Mononuclear cell (primary cell): ENCODE measurements at regions not wholly inside any gene's neighbourhood (a gene's known extent, or its start where the extent isn't known, plus 50 kb on each side); places are given as distances from the start of the nearest gene placed in this dataset.

Source experiments
- H3K27me3 ChIP-seq: 2 replicates; pipeline ENCODE4 v1.6.0; 2011; ENCODE audit warnings: low read length, control low read depth; ENCODE audit not compliant: insufficient read depth
- H3K4me1 ChIP-seq: 2 replicates; pipeline ENCODE4 v1.5.1; 2011; ENCODE audit warnings: mild to moderate bottlenecking, low read length, control low read depth; ENCODE audit not compliant: insufficient read depth
- H3K4me3 ChIP-seq: 2 replicates; pipeline ENCODE4 v1.5.1; 2011; ENCODE audit warnings: mild to moderate bottlenecking, low read length, moderate library complexity
- H3K9me3 ChIP-seq: 2 replicates; pipeline ENCODE4 v1.5.1; 2011; ENCODE audit warnings: low read depth, mild to moderate bottlenecking, control low read depth, low read length

GRCh38 chr18:10059610-10060468, 146.0 kb downstream of the VAPA start:
- H3K27me3 ChIP-seq, result no peaks in the 10 kb centered on the region
- no peak overlapping the region for H3K4me3 ChIP-seq
- H3K4me1 ChIP-seq, result peaks cover 59% of the 10 kb centered on the region
- H3K9me3 ChIP-seq, result no peaks in the 10 kb centered on the region

GRCh38 chr18:10060469-10060782, 146.6 kb downstream of the VAPA start:
- Histone ChIP-seq H3K9me3 (no peaks in the 10 kb centered on the region), H3K4me1 (peaks cover 53% of the 10 kb centered on the region), H3K4me3 (no peak overlapping the region), H3K27me3 (no peaks in the 10 kb centered on the region)

- Histone ChIP-seq H3K27me3 (no peaks in the 10 kb centered on the region), H3K4me3 (no peak overlapping the region), H3K9me3 (no peaks in the 10 kb centered on the region), H3K4me1 (peaks cover 49% of the 10 kb centered on the region)
Observed at GRCh38 chr18:10060841-10061240, 147.0 kb downstream of the VAPA start.

GRCh38 chr18:10061566-10062140, 147.8 kb downstream of the VAPA start:
- Histone ChIP-seq H3K9me3 (no peaks in the 10 kb centered on the region), H3K4me1 (peaks cover 41% of the 10 kb centered on the region), H3K4me3 (no peak overlapping the region), H3K27me3 (no peaks in the 10 kb centered on the region)

GRCh38 chr18:10062302-10063300, 148.8 kb downstream of the VAPA start:
- no peaks in the 10 kb centered on the region for H3K9me3 ChIP-seq
- H3K4me3 ChIP-seq, result no peak overlapping the region
- H3K4me1 ChIP-seq, result peaks cover 31% of the 10 kb centered on the region
- H3K27me3 ChIP-seq, result no peaks in the 10 kb centered on the region

- H3K4me3 ChIP-seq, result no peak overlapping the region
Observed at GRCh38 chr18:10063489-10063888, 149.7 kb downstream of the VAPA start.

GRCh38 chr18:10064267-10064666, 150.5 kb downstream of the VAPA start:
- H3K4me1 ChIP-seq, result peaks cover 15% of the 10 kb centered on the region
- no peaks in the 10 kb centered on the region for H3K27me3 ChIP-seq
- no peak overlapping the region for H3K4me3 ChIP-seq
- H3K9me3 ChIP-seq, result no peaks in the 10 kb centered on the region

More at GRCh38 chr18:10063489-10063888, 149.7 kb downstream of the VAPA start:
- Histone ChIP-seq H3K27me3 (no peaks in the 10 kb centered on the region), H3K4me1 (peaks cover 23% of the 10 kb centered on the region), H3K9me3 (no peaks in the 10 kb centered on the region)

- no peaks in the 10 kb centered on the region for H3K9me3 ChIP-seq
- H3K27me3 ChIP-seq, result no peaks in the 10 kb centered on the region
- H3K4me1 ChIP-seq, result peaks cover 4% of the 10 kb centered on the region
- H3K4me3 ChIP-seq, result no peak overlapping the region
Observed at GRCh38 chr18:10065296-10065695, 151.5 kb downstream of the VAPA start.

- Histone ChIP-seq H3K4me1 (peaks cover 16% of the 10 kb centered on the region), H3K9me3 (no peaks in the 10 kb centered on the region), H3K4me3 (no peak overlapping the region), H3K27me3 (no peaks in the 10 kb centered on the region)
Observed at GRCh38 chr18:10067670-10068659, 154.1 kb downstream of the VAPA start.

- Histone ChIP-seq H3K27me3 (no peaks in the 10 kb centered on the region), H3K4me3 (no peak overlapping the region), H3K4me1 (peaks cover 22% of the 10 kb centered on the region), H3K9me3 (no peaks in the 10 kb centered on the region)
Observed at GRCh38 chr18:10068766-10069567, 155.2 kb downstream of the VAPA start.

- Histone ChIP-seq H3K4me1 (peaks cover 22% of the 10 kb centered on the region), H3K9me3 (no peaks in the 10 kb centered on the region), H3K27me3 (no peaks in the 10 kb centered on the region), H3K4me3 (no peak overlapping the region)
Observed at GRCh38 chr18:10070561-10071000, 156.8 kb downstream of the VAPA start.

GRCh38 chr18:10072671-10073175, 158.9 kb downstream of the VAPA start:
- Histone ChIP-seq H3K4me1 (peaks cover 22% of the 10 kb centered on the region), H3K27me3 (no peaks in the 10 kb centered on the region), H3K4me3 (no peak overlapping the region), H3K9me3 (no peaks in the 10 kb centered on the region)

- H3K9me3 ChIP-seq, result no peaks in the 10 kb centered on the region
- peaks cover 22% of the 10 kb centered on the region for H3K4me1 ChIP-seq
- no peak overlapping the region for H3K4me3 ChIP-seq
- no peaks in the 10 kb centered on the region for H3K27me3 ChIP-seq
Observed at GRCh38 chr18:10074110-10074509, 160.3 kb downstream of the VAPA start.
